Mucosa of descending colon (tissue), 3 donors: ENCODE measurements at regions not wholly inside any gene's neighbourhood (a gene's known extent, or its start where the extent isn't known, plus 50 kb on each side); places are given as distances from the start of the nearest gene placed in this dataset.
"Not testable (repeated sequence)": the region's sequence is repeated elsewhere in the genome, so short reads cannot be mapped to it uniquely, and the experiment has no call there.

Experiments used
- ATAC-seq: fragments of 200-7000 bp; cut with Tn5 transposase; one replicate; pipeline ENCODE4 v1.9.1; 2020; ENCODE audit warnings: mild to moderate bottlenecking, moderate library complexity
- DNase-seq, 3 donors: peaks; one replicate each; pipeline ENCODE4 v3.0.0-alpha.2; 2020
- H3K36me3 ChIP-seq: fragments of 200-600 bp; one replicate; pipeline ENCODE4 v1.8.0; 2021; ENCODE audit warnings: low read depth, mild to moderate bottlenecking
- H3K4me1 ChIP-seq: fragments of 200-600 bp; one replicate; pipeline ENCODE4 v1.8.0; 2021; ENCODE audit warnings: low read depth, mild to moderate bottlenecking
- H3K4me3 ChIP-seq: fragments of 200-600 bp; one replicate; pipeline ENCODE4 v1.8.0; 2021; ENCODE audit warnings: mild to moderate bottlenecking
- H3K9me3 ChIP-seq: fragments of 200-600 bp; one replicate; pipeline ENCODE4 v1.8.0; 2021; ENCODE audit warnings: mild to moderate bottlenecking
- intact Hi-C, 2 donors: fragments of 100-400 bp; cut with DNase I in 1 of 2; cut with micrococcal nuclease in 1 of 2; formaldehyde crosslinking; loops; one replicate each; pipeline versions ENCODE4 v1.11.0 to v1.11.1; 2022; cut with DNase I, micrococcal nuclease
- TF ChIP-seq, protein P1 (sequence below): fragments of 200-600 bp; IDR thresholded peaks from one replicate; pipeline ENCODE4 v1.8.0; 2022; ENCODE audit warnings: antibody characterized with exemption, mild to moderate bottlenecking
- donor health status: DM: no; HTN: no; CAD: no; lungs with moderate emphysema.
- donor health status: DM: no; HTN: no; CAD: no.
- donor health status: DM: no; HTN: yes; CAD: no.

DNA sequence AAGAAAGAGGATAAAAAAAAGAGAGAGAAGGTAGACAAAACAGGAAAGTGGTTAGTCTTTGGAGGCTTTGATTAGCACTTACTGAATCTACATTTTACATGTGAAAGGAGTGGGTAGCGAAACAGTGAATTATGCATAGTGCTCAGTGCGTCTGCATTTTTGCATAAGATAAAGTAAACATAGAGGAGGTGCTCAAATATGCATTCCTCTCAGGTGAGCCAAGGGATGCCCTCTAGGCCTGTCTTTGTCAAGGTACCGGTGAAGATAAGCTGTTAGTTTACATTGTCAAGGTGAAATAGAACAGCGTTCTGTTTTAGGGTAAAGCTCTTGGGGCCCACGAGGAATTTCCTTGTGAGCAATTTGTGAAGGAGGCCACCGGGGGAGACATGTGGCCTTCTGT is 260.6 kb downstream of the TRIML1 start:
- DNase-seq (no peak), ATAC-seq (no peak)
- Histone ChIP-seq H3K4me3 (no peak overlapping the region), H3K36me3 (no peaks in the 10 kb centered on the region), H3K9me3 (peaks cover 6% of the 10 kb centered on the region), H3K4me1 (no peaks in the 10 kb centered on the region)
- intact Hi-C loops, result no loop called here
- TF ChIP-seq, protein P1, sequence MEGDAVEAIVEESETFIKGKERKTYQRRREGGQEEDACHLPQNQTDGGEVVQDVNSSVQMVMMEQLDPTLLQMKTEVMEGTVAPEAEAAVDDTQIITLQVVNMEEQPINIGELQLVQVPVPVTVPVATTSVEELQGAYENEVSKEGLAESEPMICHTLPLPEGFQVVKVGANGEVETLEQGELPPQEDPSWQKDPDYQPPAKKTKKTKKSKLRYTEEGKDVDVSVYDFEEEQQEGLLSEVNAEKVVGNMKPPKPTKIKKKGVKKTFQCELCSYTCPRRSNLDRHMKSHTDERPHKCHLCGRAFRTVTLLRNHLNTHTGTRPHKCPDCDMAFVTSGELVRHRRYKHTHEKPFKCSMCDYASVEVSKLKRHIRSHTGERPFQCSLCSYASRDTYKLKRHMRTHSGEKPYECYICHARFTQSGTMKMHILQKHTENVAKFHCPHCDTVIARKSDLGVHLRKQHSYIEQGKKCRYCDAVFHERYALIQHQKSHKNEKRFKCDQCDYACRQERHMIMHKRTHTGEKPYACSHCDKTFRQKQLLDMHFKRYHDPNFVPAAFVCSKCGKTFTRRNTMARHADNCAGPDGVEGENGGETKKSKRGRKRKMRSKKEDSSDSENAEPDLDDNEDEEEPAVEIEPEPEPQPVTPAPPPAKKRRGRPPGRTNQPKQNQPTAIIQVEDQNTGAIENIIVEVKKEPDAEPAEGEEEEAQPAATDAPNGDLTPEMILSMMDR, result no peak

DNA sequence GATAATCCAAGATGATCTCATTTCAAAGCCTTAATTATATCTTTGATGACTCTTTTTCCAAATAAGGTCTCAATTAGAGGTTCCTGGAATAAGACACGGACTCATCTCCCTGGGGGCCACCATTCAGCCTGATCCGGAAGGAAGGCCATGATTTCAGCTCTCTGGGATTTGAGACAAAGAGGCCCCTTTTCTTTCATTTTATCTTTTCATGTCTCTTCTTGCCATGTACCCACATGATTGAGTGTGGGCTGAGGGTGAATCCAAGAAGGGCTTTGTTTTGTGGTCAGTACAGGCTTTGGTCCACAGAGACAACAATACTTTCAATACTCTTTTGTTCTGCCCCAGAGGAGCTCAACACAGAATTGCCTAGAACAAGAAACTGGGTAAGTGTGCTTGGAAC is 261.2 kb downstream of the TRIML1 start:
- intact Hi-C loops, result no loop called here
- ATAC-seq, result no peak
- TF ChIP-seq, protein P1, result no peak

DNA sequence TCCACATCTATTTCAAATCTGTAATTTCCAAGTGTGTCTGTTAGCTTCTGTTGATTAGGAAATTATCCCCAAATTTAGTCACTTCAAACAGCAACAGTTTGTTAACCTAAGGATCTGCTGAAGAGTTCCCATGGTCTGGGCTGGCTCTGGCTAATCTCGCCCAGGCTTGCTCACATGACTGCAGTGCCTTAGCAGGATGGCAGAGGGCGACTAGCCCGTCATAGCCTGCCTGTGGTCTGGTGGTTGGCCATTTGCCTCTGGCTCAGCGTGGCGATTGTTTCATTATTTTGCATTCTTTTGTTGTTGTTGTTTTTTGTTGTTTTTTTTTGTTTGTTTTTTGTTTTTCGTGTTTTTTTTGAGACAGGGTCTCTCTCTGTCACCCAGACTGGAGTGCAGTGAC is 264.0 kb downstream of the TRIML1 start:
- ATAC-seq (no peak), DNase-seq (no peak)
- H3K9me3 ChIP-seq, result peaks cover 6% of the 10 kb centered on the region
- intact Hi-C loops, result no loop called here
- no peaks in the 10 kb centered on the region for H3K36me3 ChIP-seq
- no peak overlapping the region for H3K4me3 ChIP-seq
- TF ChIP-seq, protein P1, result no peak
- H3K4me1 ChIP-seq, result no peaks in the 10 kb centered on the region

More for the DNA sequence above, 261.2 kb downstream of the TRIML1 start:
- Histone ChIP-seq H3K9me3 (peaks cover 6% of the 10 kb centered on the region), H3K4me1 (no peaks in the 10 kb centered on the region), H3K4me3 (no peak overlapping the region), H3K36me3 (no peaks in the 10 kb centered on the region)
- DNase-seq, result no peak

DNA sequence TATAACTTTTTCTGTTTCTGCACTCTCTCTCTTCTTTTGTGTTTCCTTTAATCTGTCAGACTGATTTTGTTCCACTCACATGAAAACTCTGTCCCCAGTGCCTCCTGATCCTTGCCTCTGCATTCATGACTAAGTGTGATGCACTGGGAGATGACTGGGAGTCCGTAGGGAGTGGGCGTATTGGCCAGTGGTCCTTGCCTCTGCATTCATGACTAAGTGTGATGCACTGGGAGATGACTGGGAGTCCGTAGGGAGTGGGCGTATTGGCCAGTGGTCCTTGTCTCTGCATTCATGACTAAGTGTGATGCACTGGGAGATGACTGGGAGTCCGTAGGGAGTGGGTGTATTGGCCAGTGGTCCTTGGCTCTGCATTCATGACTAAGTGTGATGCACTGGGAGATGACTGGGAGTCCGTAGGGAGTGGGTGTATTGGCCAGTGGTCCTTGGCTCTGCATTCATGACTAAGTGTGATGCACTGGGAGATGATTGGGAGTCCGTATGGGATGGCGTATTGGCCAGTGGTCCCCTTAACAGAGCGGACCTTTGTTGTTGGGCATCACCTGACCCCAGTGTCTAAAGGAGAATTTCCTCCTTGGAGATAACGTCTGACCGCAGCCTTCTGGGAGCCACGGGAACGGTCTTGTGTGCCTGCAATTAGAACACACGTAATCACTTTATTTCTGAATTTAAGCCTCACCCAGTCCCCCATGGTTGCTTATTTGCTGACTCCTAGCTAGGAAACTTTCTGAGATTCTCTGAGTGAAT is 266.0 kb downstream of the TRIML1 start:
- H3K9me3 ChIP-seq, ATAC-seq, H3K36me3 ChIP-seq, intact Hi-C loops, H3K4me3 ChIP-seq, H3K4me1 ChIP-seq, DNase-seq: not testable (repeated sequence)

DNA sequence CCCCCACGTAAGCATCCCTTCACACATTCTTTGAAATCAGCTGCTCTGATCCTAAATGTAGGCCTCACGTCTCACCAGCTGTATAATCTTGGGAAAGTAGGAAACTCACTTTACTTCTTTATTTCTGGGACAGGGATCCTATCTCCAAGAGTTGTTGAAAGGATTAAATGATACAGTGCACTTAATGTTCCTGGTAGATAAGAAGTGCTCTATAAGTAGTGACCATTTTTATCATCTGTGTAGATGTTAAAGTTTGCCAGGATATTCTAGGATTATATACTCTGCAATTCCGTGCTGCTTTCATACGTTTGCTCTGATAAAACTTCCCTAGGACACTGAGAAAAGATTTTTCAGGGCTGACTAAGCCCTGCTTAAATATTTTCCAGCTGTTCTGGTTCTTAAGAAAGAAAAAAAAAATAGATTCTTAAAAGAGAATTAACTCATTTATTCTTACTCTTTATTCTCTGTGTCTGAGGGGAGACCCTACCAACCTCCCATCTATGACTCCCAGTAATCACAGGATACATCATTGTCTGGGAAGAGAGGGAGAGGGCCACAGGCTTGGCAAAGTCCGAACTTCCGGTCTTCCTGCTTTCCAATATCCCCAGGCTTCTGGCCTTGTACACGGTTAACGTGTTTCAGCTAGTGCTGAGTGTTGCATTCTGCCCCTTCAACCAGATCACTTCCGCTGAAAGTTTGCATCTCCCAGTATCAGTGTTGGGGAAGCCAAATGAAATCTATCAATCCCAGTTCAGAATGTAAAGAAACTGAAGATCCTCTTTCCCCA is 269.2 kb downstream of the TRIML1 start:
- no peaks in the 10 kb centered on the region for H3K36me3 ChIP-seq
- H3K4me3 ChIP-seq, result no peak overlapping the region
- H3K9me3 ChIP-seq, result peaks cover 14% of the 10 kb centered on the region
- intact Hi-C loops, result no loop called here
- TF ChIP-seq, protein P1, result no peak
- no peaks in the 10 kb centered on the region for H3K4me1 ChIP-seq
- no peak for ATAC-seq
- no peak for DNase-seq

DNA sequence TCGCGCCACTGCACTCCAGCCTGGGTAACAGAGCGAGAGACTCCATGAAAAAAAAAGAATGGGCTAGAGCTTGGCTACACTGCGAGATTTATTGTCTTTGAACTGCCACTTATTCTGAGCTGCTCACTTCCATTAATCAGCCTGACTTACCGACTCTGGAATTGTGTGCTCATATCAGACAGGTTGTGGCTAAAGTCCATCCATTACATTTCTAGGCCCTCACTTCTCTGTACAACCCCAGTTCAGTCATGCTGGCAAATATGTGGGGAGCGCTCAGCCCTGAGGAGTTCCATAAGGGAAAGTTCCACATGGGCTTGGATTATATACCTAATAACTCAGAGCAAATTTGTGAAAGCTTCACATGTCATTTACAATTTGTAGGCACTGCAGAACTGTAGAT is 270.6 kb downstream of the TRIML1 start:
- no peak overlapping the region for H3K4me3 ChIP-seq
- H3K36me3 ChIP-seq, result no peaks in the 10 kb centered on the region
- ATAC-seq (no peak), DNase-seq (no peak)
- intact Hi-C loops, result no loop called here
- peaks cover 10% of the 10 kb centered on the region for H3K9me3 ChIP-seq
- no peaks in the 10 kb centered on the region for H3K4me1 ChIP-seq
- TF ChIP-seq, protein P1, result no peak
